HCT116 (cell line): ENCODE measurements at regions not wholly inside any gene's neighbourhood (a gene's known extent, or its start where the extent isn't known, plus 50 kb on each side); places are given as distances from the start of the nearest gene placed in this dataset.

ENCODE experiments used
- ATAC-seq: fragments of 200-7000 bp; cut with Tn5 transposase; 2 replicates; pipeline ENCODE4 v1.9.1; 2020; ENCODE audit warnings: mild to moderate bottlenecking, moderate library complexity
- BruUV-seq: library from RNA; stranded (reverse); fragments of 400-500 nt; replicated peaks from 2 replicates; lab custom pipeline; 2021; lab: Mats Ljungman, UMichigan
- CTCF ChIA-PET: fragments of 300-600 bp; sonication (Branson Sonifier 250); formaldehyde crosslinking; loops from one replicate; lab custom pipeline; 2021; ENCODE audit warnings: antibody characterized with exemption; lab: Charles Lee
- POLR2A ChIA-PET: fragments of 300-600, 350-600 bp; sonication (Branson Sonifier 250); formaldehyde crosslinking; loops from one replicate; lab custom pipeline; 2021; ENCODE audit warnings: antibody characterized with exemption; lab: Charles Lee
- RAD21 ChIA-PET, 2 experiments: fragments of 300-600 bp; sonication (Branson Sonifier 250); formaldehyde crosslinking; loops; one replicate each; lab custom pipeline; 2023; ENCODE audit warnings: low total read pairs in 2 of 2; ENCODE audit not compliant: uncharacterized antibody in 2 of 2, unreplicated experiment in 2 of 2, low non-redundant PET in 1 of 2; lab: Charles Lee
- DNase-seq: peaks from one replicate; pipeline ENCODE4 v3.0.0-alpha.2; 2010; ENCODE audit warnings: low read depth, low spot score
- H2AFZ ChIP-seq: fragments of 200-600 bp; shearing (Covaris generic), sonication (generic); 2 replicates; pipeline ENCODE4 v1.6.1; 2017; ENCODE audit warnings: low read depth, mixed run types, mixed read lengths, antibody characterized with exemption, low read length; ENCODE audit not compliant: poor library complexity, severe bottlenecking
- H3K27ac ChIP-seq: 2 replicates; pipeline ENCODE4 v1.5.1; 2012; ENCODE audit warnings: low read depth, low read length
- H3K27me3 ChIP-seq: fragments of 200-600 bp; sonication (generic); 2 replicates; pipeline ENCODE4 v1.6.1; 2016; ENCODE audit warnings: mixed run types, low read length, mixed read lengths; ENCODE audit not compliant: insufficient read depth
- H3K36me3 ChIP-seq, 2 experiments: fragments of 200-500 bp in 1 of 2; fragments of 200-600 bp in 1 of 2; sonication (Bioruptor generic) in 1 of 2; sonication (generic) in 1 of 2; 2 replicates each; pipeline versions ENCODE4 v1.5.1 to v1.6.1; 2014 to 2016; ENCODE audit warnings: low read length in 2 of 2, inconsistent platforms in 1 of 2, mixed read lengths in 1 of 2, mixed run types in 1 of 2; ENCODE audit not compliant: insufficient read depth in 2 of 2, control insufficient read depth in 1 of 2
- H3K4me1 ChIP-seq, 2 experiments: fragments of 200-600 bp in 1 of 2; sonication (generic) in 1 of 2; 2 replicates each; pipeline versions ENCODE4 v1.5.1 to v1.6.1; 2012 to 2017; ENCODE audit warnings: low read length in 2 of 2, inconsistent platforms in 1 of 2, mild to moderate bottlenecking in 1 of 2, mixed read lengths in 1 of 2, mixed run types in 1 of 2, moderate library complexity in 1 of 2; ENCODE audit not compliant: insufficient read depth in 2 of 2, control insufficient read depth in 1 of 2
- H3K4me2 ChIP-seq: fragments of 200-600 bp; sonication (generic); 2 replicates; pipeline ENCODE4 v1.6.1; 2017; ENCODE audit warnings: mixed run types, low read length, mixed read lengths
- H3K4me3 ChIP-seq, 2 experiments: fragments of 200-600 bp in 1 of 2; sonication (generic) in 1 of 2; replicated peaks in 1 of 2; 2 replicates each; pipeline ENCODE4 v1.5.1; 2011 to 2016; ENCODE audit warnings: low read length in 2 of 2, control low read depth in 1 of 2, low read depth in 1 of 2, mild to moderate bottlenecking in 1 of 2, mixed read lengths in 1 of 2, mixed run types in 1 of 2
- H3K79me2 ChIP-seq: fragments of 200-600 bp; sonication (generic); 2 replicates; pipeline ENCODE4 v1.6.1; 2017; ENCODE audit warnings: mild to moderate bottlenecking, mixed run types, low read length, moderate library complexity, mixed read lengths; ENCODE audit not compliant: insufficient read depth
- H3K9ac ChIP-seq: fragments of 200-600 bp; sonication (generic); 2 replicates; pipeline ENCODE4 v1.6.1; 2016; ENCODE audit warnings: low read length, mixed read lengths
- H3K9me2 ChIP-seq: fragments of 200-600 bp; sonication (generic), shearing (Covaris generic); 2 replicates; pipeline ENCODE4 v1.6.1; 2017; ENCODE audit warnings: mixed run types, mild to moderate bottlenecking, moderate library complexity; ENCODE audit not compliant: insufficient read depth
- H3K9me3 ChIP-seq, 2 experiments: fragments of 200-500 bp in 1 of 2; fragments of 200-600 bp in 1 of 2; sonication (Bioruptor generic) in 1 of 2; sonication (generic) in 1 of 2; 2 replicates each; pipeline ENCODE4 v1.6.1; 2014 to 2017; ENCODE audit warnings: low read length in 2 of 2, mixed read lengths in 2 of 2, inconsistent platforms in 1 of 2, low read depth in 1 of 2, mild to moderate bottlenecking in 1 of 2, mixed run types in 1 of 2, moderate library complexity in 1 of 2; ENCODE audit not compliant: control insufficient read depth in 1 of 2, insufficient read depth in 1 of 2
- H4K20me1 ChIP-seq: fragments of 200-600 bp; sonication (generic), shearing (Covaris generic); 2 replicates; pipeline ENCODE4 v1.6.1; 2017; ENCODE audit warnings: mixed run types, mild to moderate bottlenecking, moderate library complexity; ENCODE audit not compliant: insufficient read depth
- ATF3 ChIP-seq: IDR thresholded peaks from 2 replicates; pipeline ENCODE4 v1.6.1; 2012
- CBX3 ChIP-seq: IDR thresholded peaks from 2 replicates; pipeline ENCODE4 v1.6.1; 2012; ENCODE audit warnings: low read depth
- CEBPB ChIP-seq: IDR thresholded peaks from 2 replicates; pipeline ENCODE4 v1.6.1; 2012; ENCODE audit warnings: low read depth
- CTCF ChIP-seq, 3 experiments: fragments of 200-600 bp in 1 of 3; sonication (generic) in 1 of 3; IDR thresholded peaks in 2 of 3; conservative IDR thresholded peaks in 1 of 3; 2 replicates each; pipeline ENCODE4 v1.5.1; 2012 to 2017; ENCODE audit warnings: low read depth in 2 of 3, low read length in 2 of 3, antibody characterized with exemption in 1 of 3, borderline replicate concordance in 1 of 3, control low read depth in 1 of 3, mild to moderate bottlenecking in 1 of 3, mixed read lengths in 1 of 3, mixed run types in 1 of 3, moderate library complexity in 1 of 3; ENCODE audit not compliant: insufficient read depth in 1 of 3
- EGR1 ChIP-seq: IDR thresholded peaks from 2 replicates; pipeline ENCODE4 v1.6.1; 2012; ENCODE audit warnings: low read depth
- ELF1 ChIP-seq: IDR thresholded peaks from 2 replicates; pipeline ENCODE4 v1.6.1; 2012; ENCODE audit warnings: low read depth, borderline replicate concordance
- EZH2 ChIP-seq: fragments of 200-600 bp; sonication (generic); IDR thresholded peaks from 2 replicates; pipeline ENCODE4 v1.6.1; 2017; ENCODE audit warnings: antibody characterized with exemption, mixed run types
- EZH2phosphoT487 ChIP-seq: fragments of 200-600 bp; IDR thresholded peaks from 2 replicates; pipeline ENCODE4 v1.6.1; 2018; ENCODE audit warnings: antibody characterized with exemption, borderline replicate concordance
- JUND ChIP-seq: IDR thresholded peaks from 2 replicates; pipeline ENCODE4 v1.6.1; 2012
- MAX ChIP-seq: IDR thresholded peaks from 2 replicates; pipeline ENCODE4 v1.6.1; 2012
- RAD21 ChIP-seq: IDR thresholded peaks from 2 replicates; pipeline ENCODE4 v1.6.1; 2012; ENCODE audit warnings: low read depth, mild to moderate bottlenecking
- REST ChIP-seq: IDR thresholded peaks from 2 replicates; pipeline ENCODE4 v1.6.1; 2012; ENCODE audit warnings: low read depth
- SP1 ChIP-seq: IDR thresholded peaks from 2 replicates; pipeline ENCODE4 v1.6.1; 2012; ENCODE audit warnings: low read depth
- SRF ChIP-seq: IDR thresholded peaks from 2 replicates; pipeline ENCODE4 v1.6.1; 2012; ENCODE audit warnings: low read depth
- YY1 ChIP-seq: IDR thresholded peaks from 2 replicates; pipeline ENCODE4 v1.6.1; 2011; ENCODE audit warnings: low read length, low read depth, moderate library complexity, mild to moderate bottlenecking; ENCODE audit not compliant: insufficient replicate concordance; ENCODE audit errors: extremely low read depth
- ZFX ChIP-seq: fragments of 450-650 bp; IDR thresholded peaks from 2 replicates; pipeline ENCODE4 v1.6.1; 2017
- ZNF274 ChIP-seq: fragments of 200-500 bp; sonication (Bioruptor generic); IDR thresholded peaks from 2 replicates; pipeline ENCODE4 v1.6.1; 2014; ENCODE audit warnings: mild to moderate bottlenecking, low read depth, low read length, inconsistent platforms
- intact Hi-C: fragments of 100-400 bp; cut with micrococcal nuclease; formaldehyde crosslinking; loops from 2 replicates; pipeline ENCODE4 v1.10.0; 2022

- Histone ChIP-seq H3K4me1 (no peaks in the 10 kb centered on the region), H3K9me3 (no peaks in the 10 kb centered on the region), H3K9ac (no peak overlapping the region), H2AFZ (no peak overlapping the region), H3K27ac (no peak overlapping the region), H4K20me1 (no peaks in the 10 kb centered on the region), H3K79me2 (no peaks in the 10 kb centered on the region), H3K9me2 (no peaks in the 10 kb centered on the region), H3K27me3 (peaks cover 12% of the 10 kb centered on the region; the same call in 1 of the 2 replicates), H3K36me3 (no peaks in the 10 kb centered on the region), H3K4me3 (no peak overlapping the region), H3K4me2 (no peak overlapping the region)
- intact Hi-C loops: no loop called here
- CTCF ChIA-PET: no interaction called here
- RAD21 ChIA-PET: no interaction called here
- TF ChIP-seq SRF (no peak), RAD21 (no peak), CBX3 (no peak), ZNF274 (no peak), REST (no peak), ATF3 (no peak), SP1 (no peak), ELF1 (no peak), MAX (no peak), EGR1 (no peak), CEBPB (no peak), ZFX (no peak), EZH2phosphoT487 (no peak), CTCF (IDR thresholded peaks at IDR 0.05 in 2 of 3, conservative IDR thresholded peaks at IDR 0.05 in 1 of 3; ENCODE audit: borderline replicate concordance in 1 of 3, insufficient read depth in 1 of 3, low read depth in 2 of 3, low read length in 2 of 3) (no peak), JUND (no peak), YY1 (no peak), EZH2 (no peak)
- DNase-seq (no peak), ATAC-seq (no peak)
- no TSS peak for BruUV-seq
- POLR2A ChIA-PET: no interaction called here
Observed at GRCh38 chr2:120638450-120638849, 97.2 kb upstream of the GLI2 start.
